Tibial artery (tissue), 4 donors: ENCODE measurements at regions not wholly inside any gene's neighbourhood (a gene's known extent, or its start where the extent isn't known, plus 50 kb on each side); places are given as distances from the start of the nearest gene placed in this dataset.
"Not testable (repeated sequence)": the region's sequence is repeated elsewhere in the genome, so short reads cannot be mapped to it uniquely, and the experiment has no call there.

ENCODE experiments used
- DNase-seq, 2 donors: peaks; one replicate each; pipeline ENCODE4 v3.0.0-alpha.2; 2019
- H3K27ac ChIP-seq, 2 donors: fragments of 200-600 bp; sonication (generic) in 1 of 2; 1 replicate in 1 of 2; 2 replicates in 1 of 2; pipeline ENCODE4 v1.5.1; 2018 to 2019; ENCODE audit warnings: mild to moderate bottlenecking in 1 of 2
- H3K27me3 ChIP-seq, 2 donors: fragments of 200-600 bp; sonication (generic) in 1 of 2; one replicate each; pipeline versions ENCODE4 v1.5.1 to v1.6.0; 2016 to 2019
- H3K36me3 ChIP-seq, 3 donors: fragments of 200-600 bp; sonication (generic) in 2 of 3; one replicate each; pipeline ENCODE4 v1.5.1; 2016 to 2019; ENCODE audit warnings: mild to moderate bottlenecking in 2 of 3
- H3K4me1 ChIP-seq, 4 donors: fragments of 200-600 bp; sonication (generic) in 2 of 4; 1 replicate in 3 of 4; 2 replicates in 1 of 4; pipeline ENCODE4 v1.5.1; 2016 to 2019
- H3K4me3 ChIP-seq, 2 donors: fragments of 200-600 bp; sonication (generic) in 1 of 2; 1 replicate in 1 of 2; 2 replicates in 1 of 2; pipeline ENCODE4 v1.5.1; 2018 to 2019; ENCODE audit warnings: mild to moderate bottlenecking in 2 of 2
- H3K9me3 ChIP-seq, 3 donors: fragments of 200-600 bp; sonication (generic) in 1 of 3; one replicate each; pipeline ENCODE4 v1.5.1; 2016 to 2019
- CTCF ChIP-seq, 2 experiments: fragments of 200-600 bp in 1 of 2; fragments of 450-650 bp in 1 of 2; IDR thresholded peaks; one replicate each; pipeline ENCODE4 v1.5.1; 2017 to 2019; ENCODE audit warnings: antibody characterized with exemption in 2 of 2, mild to moderate bottlenecking in 1 of 2, moderate library complexity in 1 of 2
- intact Hi-C: fragments of 100-400 bp; cut with DNase I; formaldehyde crosslinking; loops from one replicate; pipeline ENCODE4 v1.15.0; 2023; ENCODE audit warnings: low total_unique reads

GRCh38 chr2:138879931-138880330 lies 99.7 kb upstream of the NXPH2 start:
- H3K27me3 ChIP-seq: no peaks in the 10 kb centered on the region
- H3K36me3 ChIP-seq: no peaks in the 10 kb centered on the region
- intact Hi-C loops: no loop called here
- no peaks in the 10 kb centered on the region for H3K9me3 ChIP-seq
- H3K4me3 ChIP-seq: no peak overlapping the region
- H3K27ac ChIP-seq: no peak overlapping the region
- H3K4me1 ChIP-seq: no peaks in the 10 kb centered on the region
- no peak for TF ChIP-seq CTCF (IDR thresholded peaks at IDR 0.05)
- no peak for DNase-seq

DNA sequence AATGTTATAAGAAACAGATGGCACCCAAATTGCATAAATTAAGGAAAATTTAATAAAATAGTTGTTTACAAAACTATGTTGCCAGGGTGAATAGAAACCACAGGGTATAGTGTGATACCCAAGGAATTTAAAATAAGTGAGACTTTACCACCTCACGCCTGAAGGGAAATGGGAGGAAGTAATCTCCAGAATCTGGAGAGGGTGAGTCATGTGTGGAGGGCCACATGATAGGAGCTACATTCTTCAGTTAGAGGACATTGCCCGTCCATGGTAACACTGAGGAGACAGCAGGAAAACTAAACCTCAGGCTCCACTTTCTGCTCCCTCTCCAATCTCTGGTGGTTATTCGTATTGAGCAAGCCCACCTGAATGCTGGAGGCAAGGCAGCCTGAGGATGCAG lies 97.2 kb upstream of the NXPH2 start:
- no peaks in the 10 kb centered on the region for H3K9me3 ChIP-seq
- H3K27me3 ChIP-seq: no peaks in the 10 kb centered on the region
- H3K27ac ChIP-seq: no peak overlapping the region
- intact Hi-C loops: no loop called here
- H3K4me1 ChIP-seq: no peaks in the 10 kb centered on the region
- no peak overlapping the region for H3K4me3 ChIP-seq
- H3K36me3 ChIP-seq: no peaks in the 10 kb centered on the region
- DNase-seq: no peak
- no peak for TF ChIP-seq CTCF (IDR thresholded peaks at IDR 0.05)

DNA sequence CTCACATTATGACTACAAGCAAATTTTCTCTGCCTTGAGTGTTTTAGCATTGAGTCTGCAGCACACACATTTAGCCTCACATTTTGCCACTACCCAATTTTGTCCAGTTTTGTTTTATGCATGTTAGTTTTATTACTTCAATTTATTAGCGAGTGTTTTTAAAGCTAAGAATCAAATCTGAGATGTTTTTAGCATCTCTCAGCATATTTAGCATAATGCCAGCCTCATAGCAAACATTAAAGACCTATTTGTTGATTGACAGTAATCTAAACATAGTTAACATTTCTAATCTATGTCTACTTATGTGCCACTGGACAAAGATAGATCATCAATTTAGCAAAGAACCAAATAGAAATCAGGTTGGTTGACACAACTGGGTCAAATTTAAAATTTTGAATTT lies 94.1 kb upstream of the NXPH2 start:
- no peak for TF ChIP-seq CTCF (IDR thresholded peaks at IDR 0.05)
- no peak for DNase-seq
- Histone ChIP-seq H3K4me3 (no peak overlapping the region), H3K36me3 (no peaks in the 10 kb centered on the region), H3K9me3 (no peaks in the 10 kb centered on the region), H3K4me1 (no peaks in the 10 kb centered on the region), H3K27ac (no peak overlapping the region), H3K27me3 (no peaks in the 10 kb centered on the region)
- intact Hi-C loops: no loop called here

DNA sequence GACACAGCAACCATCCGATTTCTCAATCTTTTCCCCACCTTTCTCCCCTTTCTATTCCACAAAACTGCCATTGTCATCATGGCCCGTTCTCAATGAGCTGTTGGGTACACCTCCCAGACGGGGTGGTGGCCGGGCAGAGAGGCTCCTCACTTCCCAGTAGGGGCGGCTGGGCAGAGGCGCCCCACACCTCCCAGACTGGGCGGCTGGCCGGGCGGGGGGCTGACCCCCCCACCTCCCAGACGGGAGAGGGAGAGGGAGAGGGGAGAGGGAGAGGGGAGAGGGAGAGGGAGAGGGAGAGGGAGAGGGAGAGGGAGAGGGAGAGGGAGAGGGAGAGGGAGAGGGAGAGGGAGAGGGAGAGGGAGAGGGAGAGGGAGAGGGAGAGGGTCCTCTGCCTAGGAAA lies 91.9 kb upstream of the NXPH2 start:
- H3K4me1 ChIP-seq, H3K36me3 ChIP-seq, intact Hi-C loops, H3K4me3 ChIP-seq, DNase-seq, H3K9me3 ChIP-seq, H3K27ac ChIP-seq, H3K27me3 ChIP-seq: not testable (repeated sequence)

DNA sequence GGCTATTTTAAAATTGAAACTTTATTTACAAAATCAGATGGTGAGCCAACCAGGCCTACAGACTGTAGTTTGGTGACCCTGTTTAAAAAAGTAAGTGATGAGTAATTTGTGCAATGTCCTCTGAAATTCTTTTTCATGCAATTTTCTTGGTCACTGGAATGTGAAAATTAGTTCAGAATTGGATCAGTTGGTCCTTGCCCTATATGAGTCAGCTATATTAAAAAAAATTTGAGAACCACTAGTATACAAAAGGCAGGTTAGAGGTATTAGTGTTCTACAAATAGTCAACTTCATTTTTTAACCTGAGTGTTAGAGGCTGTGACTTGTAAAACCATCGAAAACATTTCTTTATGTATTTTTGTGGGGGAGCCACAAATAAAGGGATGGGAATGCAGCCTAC lies 91.1 kb upstream of the NXPH2 start:
- no peaks in the 10 kb centered on the region for H3K4me1 ChIP-seq
- H3K36me3 ChIP-seq: no peaks in the 10 kb centered on the region
- H3K27me3 ChIP-seq: no peaks in the 10 kb centered on the region
- H3K27ac ChIP-seq: no peak overlapping the region
- TF ChIP-seq CTCF (IDR thresholded peaks at IDR 0.05): no peak
- H3K9me3 ChIP-seq: no peaks in the 10 kb centered on the region
- DNase-seq: no peak
- intact Hi-C loops: no loop called here
- no peak overlapping the region for H3K4me3 ChIP-seq

DNA sequence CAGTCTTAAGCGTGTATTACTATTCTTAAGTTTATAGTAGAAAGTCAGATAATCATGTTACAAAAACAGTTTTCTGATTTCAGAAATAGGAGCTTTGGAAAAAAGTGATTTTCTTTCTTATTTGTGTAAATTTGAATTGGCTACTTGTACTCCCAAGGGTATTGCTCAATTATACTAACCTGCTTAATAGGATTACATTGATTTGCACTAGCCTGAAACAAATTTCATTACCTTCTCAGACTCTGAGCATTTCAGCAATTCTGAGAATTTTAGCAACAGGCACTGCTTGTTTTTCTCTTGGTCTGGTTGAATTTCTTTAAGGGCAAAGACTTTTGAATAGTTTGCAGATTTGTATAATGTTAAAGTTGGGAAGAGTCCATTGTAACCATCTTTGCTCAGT lies 87.2 kb upstream of the NXPH2 start:
- H3K36me3 ChIP-seq: no peaks in the 10 kb centered on the region
- intact Hi-C loops: no loop called here
- no peak overlapping the region for H3K4me3 ChIP-seq
- no peaks in the 10 kb centered on the region for H3K27me3 ChIP-seq
- no peak for TF ChIP-seq CTCF (IDR thresholded peaks at IDR 0.05)
- no peak for DNase-seq
- no peaks in the 10 kb centered on the region for H3K4me1 ChIP-seq
- H3K9me3 ChIP-seq: no peaks in the 10 kb centered on the region
- no peak overlapping the region for H3K27ac ChIP-seq
